ENCODE measurements at regions not wholly inside any gene's neighbourhood (a gene's known extent, or its start where the extent isn't known, plus 50 kb on each side); places are given as distances from the start of the nearest gene placed in this dataset.

GRCh38 chr14:50051106-50051505 lies 65.3 kb downstream of the VCPKMT start:
- Histone ChIP-seq H3K36me3 (ENCODE audit: control insufficient read depth in 2 of 3, insufficient read depth in 3 of 3, low read length in 3 of 3) (peaks cover 0 to 3% (median 0%) of the 10 kb centered on the region in 3 experiments), H3K4me1 (ENCODE audit: control insufficient read depth in 2 of 2, insufficient read depth in 2 of 2, low read length in 2 of 2) (peaks cover under 1 to 9% of the 10 kb centered on the region in 2 donors), H3K4me3 (ENCODE audit: low read length) (no peak overlapping the region), H3K27ac (ENCODE audit: low read depth, low read length) (no peak overlapping the region), H3K9me3 (ENCODE audit: control insufficient read depth in 2 of 3, low read length in 3 of 3) (no peaks in the 10 kb centered on the region), H3K27me3 (ENCODE audit: control insufficient read depth in 2 of 2, insufficient read depth in 2 of 2, low read length in 2 of 2) (no peaks in the 10 kb centered on the region)
- Mint-ChIP-seq H3K27me3 (no peaks in the 10 kb centered on the region), H3K36me3 (peaks cover 3 to 68% (median 45%) of the 10 kb centered on the region in 5 donors), H3K27ac (peak overlapping the region in 2 of 9 donors; percentile 8 to 68), H3K4me3 (no peak overlapping the region), H3K4me1 (peaks cover 14 to 47% (median 40%) of the 10 kb centered on the region in 7 donors), H3K9me3 (peaks cover 0 to 2% (median 0%) of the 10 kb centered on the region in 11 donors)
- DNase-seq (no peak), ATAC-seq (no peak)
- ChIA-PET CTCF (no interaction called here), POLR2A (interaction anchor here (1.0 to 1.8 kb wide), 2 partner anchors 40 to 185 kb away, joined by 3 to 4 read pairs; no protein-coding TSS in a partner anchor)
- intact Hi-C loops (cut with micrococcal nuclease): no loop called here

DNA sequence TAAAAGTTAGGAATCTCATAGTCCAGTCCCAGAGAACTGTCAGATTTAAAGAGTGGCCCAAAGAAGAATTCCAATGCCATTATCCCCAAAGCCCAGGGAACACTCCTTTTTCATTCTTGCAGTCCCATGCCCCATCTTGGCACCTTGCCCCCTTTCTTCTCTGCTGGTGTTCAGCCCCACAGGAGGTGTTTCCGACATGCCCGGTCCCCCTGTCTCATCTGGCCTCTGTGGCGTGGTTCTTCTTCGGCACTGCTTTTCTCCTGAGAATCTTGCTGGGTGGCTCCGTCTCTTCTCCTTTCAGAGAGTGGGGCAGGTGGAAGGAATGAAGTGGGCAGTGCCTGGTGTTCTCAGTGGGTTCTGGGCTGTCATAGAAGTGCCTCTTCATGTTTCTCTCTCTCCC lies 64.7 kb downstream of the VCPKMT start:
- Histone ChIP-seq H3K36me3 (ENCODE audit: control insufficient read depth in 2 of 3, insufficient read depth in 3 of 3, low read length in 3 of 3) (peaks cover 0 to 3% (median 0%) of the 10 kb centered on the region in 3 experiments), H3K4me1 (ENCODE audit: control insufficient read depth in 2 of 2, insufficient read depth in 2 of 2, low read length in 2 of 2) (peaks cover 0 to 5% of the 10 kb centered on the region in 2 donors), H3K27me3 (ENCODE audit: control insufficient read depth in 2 of 2, insufficient read depth in 2 of 2, low read length in 2 of 2) (no peaks in the 10 kb centered on the region), H3K9me3 (ENCODE audit: control insufficient read depth in 2 of 3, low read length in 3 of 3) (no peaks in the 10 kb centered on the region), H3K27ac (ENCODE audit: low read depth, low read length) (no peak overlapping the region), H3K4me3 (ENCODE audit: low read length) (no peak overlapping the region)
- Mint-ChIP-seq H3K27ac (peak overlapping the region in 3 of 9 donors; percentile 5 to 17 (median 8)), H3K27me3 (no peaks in the 10 kb centered on the region), H3K9me3 (peaks cover 0 to 1% (median 0%) of the 10 kb centered on the region in 11 donors), H3K36me3 (peaks cover 3 to 63% (median 42%) of the 10 kb centered on the region in 5 donors), H3K4me1 (peaks cover 20 to 47% (median 40%) of the 10 kb centered on the region in 7 donors), H3K4me3 (no peak overlapping the region)
- CTCF ChIA-PET: no interaction called here
- POLR2A ChIA-PET: interaction anchor here (0.7 to 1.8 kb wide), 2 partner anchors 40 to 190 kb away, joined by 4 to 6 read pairs; no protein-coding TSS in a partner anchor
- ATAC-seq: no peak
- intact Hi-C loops (cut with micrococcal nuclease): no loop called here
- DNase-seq: no peak

DNA sequence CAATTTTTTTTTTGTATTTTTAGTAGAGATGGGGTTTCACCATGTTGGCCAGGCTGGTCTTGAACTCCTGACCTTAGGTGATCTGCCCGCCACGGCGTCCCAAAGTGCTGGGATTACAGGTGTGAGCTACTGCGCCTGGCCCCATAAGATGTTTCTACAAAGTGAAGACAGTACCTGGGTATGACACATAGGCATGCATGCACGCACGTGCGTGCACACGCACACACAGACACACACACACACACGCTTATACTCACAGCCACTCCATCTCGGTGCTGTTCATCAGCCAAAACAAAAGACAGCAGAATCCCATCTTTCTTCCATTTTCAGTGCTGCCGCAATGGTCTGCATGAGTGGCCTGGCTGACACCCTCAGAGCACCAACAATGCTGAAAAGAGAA lies 63.9 kb downstream of the VCPKMT start:
- CTCF ChIA-PET: no interaction called here
- H3K4me1 Mint-ChIP-seq: peaks cover 22 to 46% (median 40%) of the 10 kb centered on the region in 7 donors
- intact Hi-C loops (cut with micrococcal nuclease): no loop called here

DNA sequence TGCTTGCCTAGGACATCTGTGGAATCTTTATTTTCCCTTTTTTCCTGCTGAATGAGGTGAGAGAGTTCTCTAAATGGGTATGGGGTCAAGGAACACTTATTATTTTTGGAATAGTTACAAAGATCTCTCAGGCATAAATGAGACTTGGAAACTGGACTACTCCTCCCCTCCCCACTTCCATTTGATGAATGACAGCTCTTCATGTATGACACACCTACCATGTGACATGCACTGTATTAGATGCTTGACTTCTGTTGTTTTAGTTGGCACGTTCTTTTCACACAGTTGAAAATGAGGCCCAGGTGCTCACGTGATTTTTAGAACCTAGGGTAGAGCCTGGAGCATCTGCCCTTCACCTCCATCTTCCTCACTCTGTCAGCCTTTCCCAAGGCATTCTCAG lies 62.4 kb downstream of the VCPKMT start:
- no peaks in the 10 kb centered on the region for H3K27me3 Mint-ChIP-seq
- ChIA-PET POLR2A (interaction anchor here (0.6 to 1.3 kb wide), 5 partner anchors 8 to 196 kb away, joined by 3 to 9 read pairs (median 3); no protein-coding TSS in a partner anchor), CTCF (interaction anchor here (0.7 kb wide), 1 partner anchor 33 kb away, joined by 4 read pairs; no protein-coding TSS in a partner anchor)
- Histone ChIP-seq H3K27me3 (ENCODE audit: control insufficient read depth in 2 of 2, insufficient read depth in 2 of 2, low read length in 2 of 2) (no peaks in the 10 kb centered on the region), H3K9me3 (ENCODE audit: control insufficient read depth in 2 of 3, low read length in 3 of 3) (no peaks in the 10 kb centered on the region), H3K27ac (ENCODE audit: low read depth, low read length) (no peak overlapping the region), H3K4me3 (ENCODE audit: low read length) (no peak overlapping the region), H3K36me3 (ENCODE audit: control insufficient read depth in 2 of 3, insufficient read depth in 3 of 3, low read length in 3 of 3) (peaks cover 0 to 3% (median 0%) of the 10 kb centered on the region in 3 experiments), H3K4me1 (ENCODE audit: control insufficient read depth in 2 of 2, insufficient read depth in 2 of 2, low read length in 2 of 2) (peaks cover 4 to 6% of the 10 kb centered on the region in 2 donors)
- H3K27ac Mint-ChIP-seq: peak overlapping the region in 4 of 9 donors; percentile 34 to 65 (median 56)
- no peak for ATAC-seq
- H3K36me3 Mint-ChIP-seq: peaks cover 0 to 57% (median 29%) of the 10 kb centered on the region in 5 donors
- no peak overlapping the region for H3K4me3 Mint-ChIP-seq
- no peak for DNase-seq
- peaks cover 0 to 1% (median 0%) of the 10 kb centered on the region in 11 donors for H3K9me3 Mint-ChIP-seq
- intact Hi-C loops (cut with micrococcal nuclease): no loop called here
- peaks cover 22 to 49% (median 42%) of the 10 kb centered on the region in 7 donors for H3K4me1 Mint-ChIP-seq

More for the DNA sequence above, 63.9 kb downstream of the VCPKMT start:
- DNase-seq (no peak), ATAC-seq (no peak)
- H3K27ac Mint-ChIP-seq: peak overlapping the region in 4 of 9 donors; percentile 18 to 65 (median 46)
- Histone ChIP-seq H3K9me3 (ENCODE audit: control insufficient read depth in 2 of 3, low read length in 3 of 3) (no peaks in the 10 kb centered on the region), H3K27ac (ENCODE audit: low read depth, low read length) (no peak overlapping the region), H3K36me3 (ENCODE audit: control insufficient read depth in 2 of 3, insufficient read depth in 3 of 3, low read length in 3 of 3) (peaks cover 0 to 3% (median 0%) of the 10 kb centered on the region in 3 experiments), H3K27me3 (ENCODE audit: control insufficient read depth in 2 of 2, insufficient read depth in 2 of 2, low read length in 2 of 2) (no peaks in the 10 kb centered on the region), H3K4me1 (ENCODE audit: control insufficient read depth in 2 of 2, insufficient read depth in 2 of 2, low read length in 2 of 2) (peaks cover 4 to 6% of the 10 kb centered on the region in 2 donors), H3K4me3 (ENCODE audit: low read length) (no peak overlapping the region)
- H3K27me3 Mint-ChIP-seq: no peaks in the 10 kb centered on the region
- peaks cover 0 to 1% (median 0%) of the 10 kb centered on the region in 11 donors for H3K9me3 Mint-ChIP-seq
- POLR2A ChIA-PET: interaction anchor here (0.7 kb wide), 1 partner anchor 190 kb away, joined by 6 read pairs; no protein-coding TSS in a partner anchor
- H3K4me3 Mint-ChIP-seq: no peak overlapping the region
- peaks cover 3 to 60% (median 36%) of the 10 kb centered on the region in 5 donors for H3K36me3 Mint-ChIP-seq

DNA sequence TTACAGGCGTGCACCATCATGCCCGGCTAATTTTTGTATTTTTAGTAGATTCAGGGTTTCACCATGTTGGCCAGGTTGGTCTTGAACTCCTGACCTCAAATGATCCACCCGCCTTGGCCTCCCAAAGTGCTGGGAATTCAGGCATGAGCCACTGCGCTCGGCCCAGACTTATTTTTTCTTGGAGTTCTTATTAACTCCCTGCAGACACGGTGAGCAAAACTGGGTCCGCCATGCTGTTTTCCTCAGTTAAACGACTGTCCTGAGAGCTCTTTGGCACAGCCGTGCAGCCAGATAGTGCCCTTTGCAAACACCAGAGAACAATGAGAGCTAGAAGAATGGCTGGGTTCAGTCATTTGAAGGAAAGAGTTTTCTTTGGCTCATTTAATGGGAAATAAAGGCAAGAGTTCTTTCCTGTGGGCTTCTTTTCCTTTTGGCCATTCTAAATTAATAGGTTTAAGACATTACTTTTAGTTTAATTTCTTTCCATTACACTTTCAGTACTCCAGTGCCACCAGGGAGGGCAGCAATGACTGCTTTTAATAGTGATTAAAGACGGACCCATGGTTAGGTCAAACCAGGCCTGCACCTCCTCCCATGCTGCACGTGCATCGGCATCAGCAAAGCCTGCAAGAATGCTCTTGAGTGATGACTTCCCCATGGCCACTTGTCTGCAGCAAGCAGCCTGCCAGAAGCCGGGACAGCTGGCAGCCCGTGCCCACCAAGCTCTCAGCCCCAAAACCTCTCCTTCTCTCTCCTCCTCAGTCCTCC lies 60.7 kb downstream of the VCPKMT start:
- peaks cover 23 to 53% (median 46%) of the 10 kb centered on the region in 7 donors for H3K4me1 Mint-ChIP-seq
- peaks cover 0 to 1% (median 0%) of the 10 kb centered on the region in 11 donors for H3K9me3 Mint-ChIP-seq
- intact Hi-C loops (cut with micrococcal nuclease): no loop called here
- peaks cover 0 to 40% (median 21%) of the 10 kb centered on the region in 5 donors for H3K36me3 Mint-ChIP-seq
- Histone ChIP-seq H3K9me3 (ENCODE audit: control insufficient read depth in 2 of 3, low read length in 3 of 3) (no peaks in the 10 kb centered on the region), H3K27me3 (ENCODE audit: control insufficient read depth in 2 of 2, insufficient read depth in 2 of 2, low read length in 2 of 2) (no peaks in the 10 kb centered on the region), H3K27ac (ENCODE audit: low read depth, low read length) (no peak overlapping the region), H3K36me3 (ENCODE audit: control insufficient read depth in 2 of 3, insufficient read depth in 3 of 3, low read length in 3 of 3) (peaks cover 0 to 3% (median 0%) of the 10 kb centered on the region in 3 experiments), H3K4me1 (ENCODE audit: control insufficient read depth in 2 of 2, insufficient read depth in 2 of 2, low read length in 2 of 2) (peaks cover 8 to 15% of the 10 kb centered on the region in 2 donors), H3K4me3 (ENCODE audit: low read length) (no peak overlapping the region)
- ATAC-seq (peak; percentile 83), DNase-seq (no peak)
- H3K27ac Mint-ChIP-seq: peak overlapping the region in 3 of 9 donors; percentile 15 to 52 (median 47)
- no peaks in the 10 kb centered on the region for H3K27me3 Mint-ChIP-seq
- ChIA-PET POLR2A (interaction anchor here (1.6 kb wide), 1 partner anchor 46 kb away, joined by 5 read pairs; no protein-coding TSS in a partner anchor), CTCF (no interaction called here)
- H3K4me3 Mint-ChIP-seq: no peak overlapping the region

DNA sequence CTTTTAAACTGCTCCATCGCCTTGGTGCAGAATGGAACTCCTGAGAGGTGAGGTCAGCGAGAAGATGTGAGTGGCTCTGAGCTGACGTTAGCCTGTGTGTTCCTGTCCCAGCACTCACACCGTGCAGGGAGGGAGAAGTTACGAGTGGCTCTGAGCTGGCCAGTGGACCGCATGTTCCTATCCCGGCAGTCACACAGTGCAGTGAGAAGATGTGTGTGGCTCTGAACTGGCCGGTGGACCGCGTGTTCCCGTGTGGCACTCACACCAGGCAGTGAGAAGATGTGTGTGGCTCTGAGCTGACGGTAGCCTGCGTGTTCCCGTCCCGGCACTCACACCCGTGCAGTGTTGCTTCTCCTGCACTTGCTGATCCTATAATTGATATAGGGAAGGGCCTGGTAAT lies 59.9 kb downstream of the VCPKMT start:
- Histone ChIP-seq H3K4me1 (ENCODE audit: control insufficient read depth in 2 of 2, insufficient read depth in 2 of 2, low read length in 2 of 2) (peaks cover 16 to 22% of the 10 kb centered on the region in 2 donors), H3K27ac (ENCODE audit: low read depth, low read length) (no peak overlapping the region), H3K36me3 (ENCODE audit: control insufficient read depth in 2 of 3, insufficient read depth in 3 of 3, low read length in 3 of 3) (no peaks in the 10 kb centered on the region), H3K4me3 (ENCODE audit: low read length) (no peak overlapping the region), H3K27me3 (ENCODE audit: control insufficient read depth in 2 of 2, insufficient read depth in 2 of 2, low read length in 2 of 2) (no peaks in the 10 kb centered on the region), H3K9me3 (ENCODE audit: control insufficient read depth in 2 of 3, low read length in 3 of 3) (no peaks in the 10 kb centered on the region)
- intact Hi-C loops (cut with micrococcal nuclease): no loop called here
- POLR2A ChIA-PET: interaction anchor here (1.0 to 2.3 kb wide), 4 partner anchors 12 to 189 kb away, joined by 3 to 12 read pairs (median 5); no protein-coding TSS in a partner anchor
- Mint-ChIP-seq H3K27ac (peak overlapping the region in 4 of 9 donors; percentile 39 to 56 (median 53)), H3K36me3 (peaks cover 0 to 32% (median 16%) of the 10 kb centered on the region in 5 donors), H3K4me3 (no peak overlapping the region), H3K27me3 (no peaks in the 10 kb centered on the region), H3K9me3 (peaks cover 0 to 1% (median 0%) of the 10 kb centered on the region in 11 donors), H3K4me1 (peaks cover 31 to 61% (median 52%) of the 10 kb centered on the region in 7 donors)
- CTCF ChIA-PET: interaction anchor here (1.5 kb wide), 1 partner anchor 9 kb away, joined by 3 read pairs; no protein-coding TSS in a partner anchor
- ATAC-seq: peak; percentile 37
- no peak for DNase-seq

Measured in naive thymus-derived CD4-positive, alpha-beta T cell (primary cell).